DMS53 (cell line): ENCODE measurements at regions not wholly inside any gene's neighbourhood (a gene's known extent, or its start where the extent isn't known, plus 50 kb on each side); places are given as distances from the start of the nearest gene placed in this dataset.
A peak's percentile ranks its signal among the peaks of the same experiment; 100 is the strongest.
"Not testable (repeated sequence)": the region's sequence is repeated elsewhere in the genome, so short reads cannot be mapped to it uniquely, and the experiment has no call there.

Source experiments
- DNase-seq: peaks from one replicate; lab custom pipeline; 2025; lab: John Stamatoyannopoulos, UW

DNA sequence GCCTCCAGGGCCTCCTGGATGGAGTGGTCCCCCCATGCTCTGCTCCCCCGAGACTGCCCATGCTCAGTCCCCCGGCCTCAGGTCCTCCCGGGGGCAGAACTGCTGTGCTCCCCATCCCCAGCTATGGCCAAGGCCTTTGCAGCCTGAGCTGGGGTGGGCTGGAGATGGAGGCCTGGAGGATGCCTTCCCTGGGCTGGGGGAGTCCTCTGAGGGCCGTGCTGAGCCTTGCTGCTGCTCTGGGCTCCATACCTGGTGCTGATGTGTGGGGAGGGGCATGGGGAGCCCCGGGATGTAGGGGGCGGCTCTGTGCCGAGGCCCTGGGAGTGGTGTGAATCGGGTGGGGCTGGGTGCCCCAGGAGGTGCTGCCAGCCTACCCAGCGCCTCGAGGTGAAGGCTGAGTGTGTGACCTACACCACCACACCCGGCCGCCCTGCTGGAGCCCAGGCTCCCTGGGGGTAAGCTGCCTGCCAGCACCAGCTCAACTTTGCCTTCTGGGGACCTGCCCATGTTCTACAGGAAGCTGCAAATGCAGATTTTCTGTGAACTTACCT is 109.5 kb downstream of the UNCX start:
- no peak for DNase-seq

GRCh38 chr7:1343551-1343950 is 110.9 kb downstream of the UNCX start:
- DNase-seq, result no peak

DNA sequence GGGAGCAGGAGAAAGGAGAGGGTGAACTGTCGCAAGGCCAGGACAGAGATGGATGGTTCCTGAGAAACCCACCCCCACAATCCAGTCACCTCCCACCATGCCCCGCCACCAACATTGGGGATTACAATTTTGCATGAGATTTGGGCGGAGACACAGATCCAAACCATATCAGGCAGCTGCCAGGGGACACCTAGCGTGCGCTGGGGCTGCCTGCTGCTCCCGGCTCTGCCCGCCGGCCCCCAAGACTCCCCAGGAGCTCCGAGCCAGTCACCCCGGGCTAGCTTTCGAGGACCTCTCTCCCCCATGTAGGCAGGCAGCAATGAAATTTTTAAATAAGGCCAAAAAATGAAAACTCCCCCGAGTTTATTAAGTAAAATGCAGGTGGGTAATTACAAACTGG is 111.7 kb downstream of the UNCX start:
- no peak for DNase-seq

DNA sequence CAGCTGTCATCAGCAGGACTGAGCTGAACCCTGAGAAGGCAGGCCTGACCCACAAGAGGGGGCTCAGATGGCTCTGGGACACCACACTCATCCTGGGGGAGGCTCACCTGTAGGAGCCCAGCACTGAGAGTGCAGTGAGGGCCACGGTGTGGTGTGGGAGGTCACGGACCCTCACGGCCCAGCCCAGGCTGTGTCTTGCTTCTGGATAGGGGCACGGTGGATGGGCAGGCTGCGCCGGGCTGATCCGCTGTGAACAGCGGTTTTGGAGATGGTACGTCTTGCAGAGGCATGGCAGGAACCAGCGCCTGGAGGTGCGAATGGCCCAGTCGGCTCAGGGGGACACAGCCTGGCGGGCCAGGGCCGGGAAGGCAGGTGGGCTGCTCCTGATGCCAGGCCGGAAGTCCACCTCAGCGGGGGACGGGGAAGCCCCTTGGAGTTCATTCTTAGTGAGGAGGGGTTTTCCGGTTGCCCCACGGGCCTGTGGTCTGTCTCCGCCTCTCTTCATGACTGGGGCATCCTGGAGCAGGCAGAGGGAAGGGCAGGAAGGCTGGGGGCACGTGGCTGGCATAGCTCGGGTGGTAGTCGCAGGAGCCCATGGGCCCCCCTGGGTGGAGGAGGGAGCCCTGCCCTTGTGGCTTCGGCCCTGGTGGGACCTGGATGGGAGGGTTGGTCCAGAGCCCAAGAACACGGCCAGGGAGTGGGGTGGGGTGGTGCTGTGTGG is 112.5 kb downstream of the UNCX start:
- no peak for DNase-seq

GRCh38 chr7:1345796-1346755 is 113.2 kb downstream of the MICALL2 start:
- no peak for DNase-seq

- no peak for DNase-seq
These were observed 112.4 kb downstream of the MICALL2 start for GRCh38 chr7:1346851-1347250.

- no peak for DNase-seq
These were observed 111.0 kb downstream of the MICALL2 start for GRCh38 chr7:1348096-1348822.

- DNase-seq, result no peak
These were observed 110.4 kb downstream of the MICALL2 start for GRCh38 chr7:1348823-1349335.

GRCh38 chr7:1349351-1349761 is 109.9 kb downstream of the MICALL2 start:
- no peak for DNase-seq

GRCh38 chr7:1351881-1352625 is 107.2 kb downstream of the MICALL2 start:
- DNase-seq, result no peak

- DNase-seq, result no peak
These were observed 106.5 kb downstream of the MICALL2 start for GRCh38 chr7:1352656-1353271.

- DNase-seq, result no peak
These were observed 104.4 kb downstream of the MICALL2 start for GRCh38 chr7:1354661-1355567.

DNA sequence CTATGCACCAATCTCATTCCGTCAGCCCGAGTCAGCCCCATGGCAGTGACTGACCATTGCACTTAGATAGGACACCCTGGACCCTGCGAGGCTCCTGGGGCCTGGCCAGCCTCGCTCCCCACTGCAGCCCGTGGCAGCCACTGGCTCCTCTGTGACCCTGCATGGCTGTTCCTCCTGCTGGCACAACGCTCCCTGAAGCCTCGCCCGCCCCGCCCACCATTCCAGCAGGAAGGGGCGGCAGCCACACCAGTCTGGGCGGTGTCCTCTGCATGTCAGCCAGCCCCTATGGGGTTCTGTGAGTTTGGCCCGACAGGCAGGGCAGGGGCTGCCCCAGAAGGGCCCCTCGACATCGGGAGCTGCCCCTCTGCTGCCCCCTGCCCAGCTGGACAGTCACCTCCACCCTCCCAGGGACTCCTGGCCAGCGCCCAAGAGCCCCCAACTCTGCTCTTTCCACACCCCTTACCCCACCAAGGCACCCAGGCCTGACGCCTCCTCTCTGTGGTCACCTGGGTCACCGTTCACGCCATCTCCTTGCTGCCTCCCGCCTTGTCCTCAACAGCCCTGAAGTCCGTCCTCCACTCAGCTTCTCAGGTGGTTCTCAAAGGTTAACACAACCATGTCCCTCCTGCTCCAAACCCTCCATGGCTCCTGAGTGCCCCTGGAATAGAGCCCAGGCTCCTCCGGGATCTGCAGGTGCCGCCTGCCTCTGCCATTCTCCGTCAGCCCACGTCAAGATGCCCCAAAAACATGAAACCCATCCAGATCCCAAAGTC is 103.5 kb downstream of the MICALL2 start:
- no peak for DNase-seq

DNA sequence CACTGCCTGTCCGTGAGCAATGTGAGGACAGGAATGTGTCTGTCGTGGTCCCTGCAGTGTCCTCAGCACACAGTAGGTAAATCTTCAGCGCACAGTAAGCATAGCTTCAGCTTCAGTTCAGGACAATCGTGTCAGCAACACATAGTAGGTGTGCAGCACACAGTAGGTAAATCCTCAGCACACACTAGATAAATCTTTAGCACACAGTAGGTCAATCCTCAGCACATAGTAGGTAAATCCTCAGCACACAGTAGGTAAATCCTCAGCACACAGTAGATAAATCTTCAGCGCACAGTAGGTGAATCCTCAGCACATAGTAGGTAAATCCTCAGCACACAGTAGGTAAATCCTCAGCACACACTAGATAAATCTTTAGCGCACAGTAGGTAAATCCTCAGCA is 102.4 kb downstream of the MICALL2 start:
- not testable (repeated sequence) for DNase-seq

DNA sequence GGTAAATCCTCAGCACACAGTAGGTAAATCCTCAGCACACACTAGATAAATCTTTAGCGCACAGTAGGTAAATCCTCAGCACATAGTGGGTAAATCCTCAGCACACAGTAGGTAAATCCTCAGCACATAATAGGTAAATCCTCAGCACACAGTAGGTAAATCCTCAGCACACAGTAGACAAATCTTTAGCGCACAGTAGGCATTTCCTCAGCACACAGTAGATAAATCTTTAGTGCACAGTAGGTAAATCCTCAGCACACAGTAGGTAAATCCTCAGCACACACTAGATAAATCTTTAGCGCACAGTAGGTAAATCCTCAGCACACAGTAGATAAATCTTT is 102.0 kb downstream of the MICALL2 start:
- DNase-seq, result not testable (repeated sequence)

DNA sequence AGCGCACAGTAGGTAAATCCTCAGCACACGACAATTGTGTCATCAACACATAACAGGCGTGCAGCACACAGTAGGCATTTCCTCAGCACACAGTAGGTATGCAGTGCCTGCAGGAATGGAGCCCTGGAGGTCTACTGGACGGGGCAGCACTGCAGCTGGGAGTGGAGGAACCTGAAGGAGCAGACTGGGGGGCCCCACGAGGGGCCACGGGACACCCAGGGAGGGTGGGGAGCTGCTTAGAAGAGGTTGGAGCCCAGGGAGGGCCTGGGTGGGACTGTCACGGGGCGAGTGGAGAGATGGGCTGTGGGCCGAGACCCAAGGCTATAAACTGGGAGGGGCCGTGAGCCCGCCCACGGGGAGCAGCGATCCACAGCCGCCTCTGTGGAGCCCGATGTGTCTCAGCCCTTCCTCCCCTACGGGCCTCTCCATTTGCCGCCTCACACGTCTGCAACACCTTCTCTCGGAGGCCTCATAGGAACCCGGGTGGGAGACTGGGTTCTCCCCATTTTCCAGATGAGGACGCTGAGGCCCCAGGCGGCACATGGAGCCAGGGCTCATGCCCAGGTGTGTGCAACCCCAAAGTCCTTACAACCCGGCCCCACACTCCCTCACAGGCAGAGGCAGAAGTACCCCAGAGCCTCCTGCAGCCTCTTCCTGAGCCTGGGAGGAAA is 101.5 kb downstream of the MICALL2 start:
- DNase-seq, result peak; percentile 62

- DNase-seq, result peak; percentile 25
These were observed 100.8 kb downstream of the MICALL2 start for GRCh38 chr7:1358376-1359050.

- DNase-seq, result no peak
These were observed 100.2 kb downstream of the MICALL2 start for GRCh38 chr7:1359051-1359400.
